Keratinocyte (primary cell): ENCODE measurements at regions not wholly inside any gene's neighbourhood (a gene's known extent, or its start where the extent isn't known, plus 50 kb on each side); places are given as distances from the start of the nearest gene placed in this dataset.

Source experiments
- DNase-seq: peaks from one replicate; pipeline ENCODE4 v3.0.0-alpha.2; 2011; ENCODE audit warnings: low read depth, missing footprints, low spot score
- FAIRE-seq: peaks from 2 replicates; lab custom pipeline; 2011; peaks lifted over from hg19 to GRCh38; lab: Jason Lieb, UNC
- H2AFZ ChIP-seq: 2 replicates; pipeline ENCODE4 v1.6.0; 2012; ENCODE audit warnings: low read length, control low read depth, inconsistent platforms; ENCODE audit not compliant: control insufficient read depth
- H3K27ac ChIP-seq: 2 replicates; pipeline ENCODE4 v1.5.1; 2011; ENCODE audit warnings: low read length; ENCODE audit not compliant: control insufficient read depth, insufficient read depth
- H3K27me3 ChIP-seq: 3 replicates; pipeline ENCODE4 v1.6.0; 2011; ENCODE audit warnings: low read length; ENCODE audit not compliant: control insufficient read depth, insufficient read depth; ENCODE audit errors: extremely low read depth
- H3K36me3 ChIP-seq, 2 experiments: 2 replicates in 1 of 2; 3 replicates in 1 of 2; pipeline ENCODE4 v1.5.1; 2011; ENCODE audit warnings: low read length in 2 of 2, mild to moderate bottlenecking in 1 of 2; ENCODE audit not compliant: control insufficient read depth in 2 of 2, insufficient read depth in 2 of 2; ENCODE audit errors: extremely low read depth in 1 of 2
- H3K4me1 ChIP-seq: 3 replicates; pipeline ENCODE4 v1.5.1; 2011; ENCODE audit warnings: low read length; ENCODE audit not compliant: control insufficient read depth, insufficient read depth; ENCODE audit errors: extremely low read depth
- H3K4me2 ChIP-seq: 3 replicates; pipeline ENCODE4 v1.6.0; 2011; ENCODE audit warnings: low read depth, low read length; ENCODE audit not compliant: control insufficient read depth, insufficient read depth; ENCODE audit errors: extremely low read depth
- H3K4me3 ChIP-seq, 3 experiments: fragments of 200-600 bp in 1 of 3; sonication (generic) in 1 of 3; 2 replicates in 2 of 3; 3 replicates in 1 of 3; pipeline ENCODE4 v1.5.1; 2011 to 2016; ENCODE audit warnings: low read length in 3 of 3, mild to moderate bottlenecking in 3 of 3, control low read depth in 2 of 3, inconsistent platforms in 1 of 3, low read depth in 1 of 3, mixed read lengths in 1 of 3, mixed run types in 1 of 3, moderate library complexity in 1 of 3; ENCODE audit not compliant: control insufficient read depth in 2 of 3, insufficient read depth in 2 of 3; ENCODE audit errors: extremely low read depth in 1 of 3
- H3K79me2 ChIP-seq: 2 replicates; pipeline ENCODE4 v1.6.0; 2012; ENCODE audit warnings: low read length; ENCODE audit not compliant: control insufficient read depth, insufficient read depth
- H3K9ac ChIP-seq: 3 replicates; pipeline ENCODE4 v1.6.0; 2011; ENCODE audit warnings: low read length; ENCODE audit not compliant: control insufficient read depth, insufficient read depth; ENCODE audit errors: extremely low read depth
- H3K9me1 ChIP-seq: 3 replicates; pipeline ENCODE4 v1.6.0; 2011; ENCODE audit warnings: low read length; ENCODE audit not compliant: control insufficient read depth, insufficient read depth; ENCODE audit errors: extremely low read depth
- H3K9me3 ChIP-seq: 2 replicates; pipeline ENCODE4 v1.5.1; 2012; ENCODE audit warnings: low read depth, low read length; ENCODE audit not compliant: control insufficient read depth
- H4K20me1 ChIP-seq: 3 replicates; pipeline ENCODE4 v1.6.0; 2011; ENCODE audit warnings: low read length; ENCODE audit not compliant: control insufficient read depth, insufficient read depth; ENCODE audit errors: extremely low read depth
- CTCF ChIP-seq, 3 experiments: IDR thresholded peaks in 1 of 3; conservative IDR thresholded peaks in 1 of 3; optimal IDR thresholded peaks in 1 of 3; 2 replicates in 2 of 3; 3 replicates in 1 of 3; pipeline versions ENCODE3 to v1.5.1; 2011; ENCODE audit warnings: low read length in 3 of 3, mild to moderate bottlenecking in 3 of 3, moderate library complexity in 2 of 3, control low read depth in 1 of 3, inconsistent platforms in 1 of 3; ENCODE audit not compliant: insufficient read depth in 2 of 3; ENCODE audit errors: extremely low read depth in 1 of 3
- EZH2 ChIP-seq: IDR thresholded peaks from one replicate; pipeline ENCODE4 v1.6.1; 2012; ENCODE audit warnings: inconsistent platforms, mild to moderate bottlenecking, low read length, moderate library complexity
- dilution Hi-C: fragments of 300-500 bp; cut with MboI; formaldehyde crosslinking; loops from one replicate; pipeline ENCODE4 v1.7.0; 2020; ENCODE audit warnings: low sequenced_read_pairs; ENCODE audit not compliant: extremely low pct_ligation_motif_present

- Histone ChIP-seq H3K79me2 (no peaks in the 10 kb centered on the region), H2AFZ (no peak overlapping the region), H3K36me3 (no peaks in the 10 kb centered on the region), H3K4me1 (no peaks in the 10 kb centered on the region), H3K9me1 (no peaks in the 10 kb centered on the region), H3K4me3 (no peak overlapping the region), H3K4me2 (no peak overlapping the region), H3K9me3 (no peaks in the 10 kb centered on the region), H3K27ac (no peak overlapping the region), H4K20me1 (no peaks in the 10 kb centered on the region), H3K9ac (no peak overlapping the region), H3K27me3 (no peaks in the 10 kb centered on the region)
- dilution Hi-C loops, result no loop called here
- no peak for FAIRE-seq
- DNase-seq, result no peak
- TF ChIP-seq EZH2, result no peak
- TF ChIP-seq CTCF (optimal IDR thresholded peaks at IDR 0.05 in 1 of 3, IDR thresholded peaks at IDR 0.05 in 1 of 3, conservative IDR thresholded peaks at IDR 0.05 in 1 of 3; ENCODE audit: extremely low read depth in 1 of 3, insufficient read depth in 2 of 3, low read length in 3 of 3), result no peak
These were observed 59.0 kb upstream of the NPVF start for GRCh38 chr7:25287291-25287690.

GRCh38 chr7:25288556-25289307 lies 60.4 kb upstream of the NPVF start:
- Histone ChIP-seq H3K36me3 (no peaks in the 10 kb centered on the region), H3K4me3 (no peak overlapping the region), H3K27ac (no peak overlapping the region), H3K4me1 (no peaks in the 10 kb centered on the region), H3K9me3 (no peaks in the 10 kb centered on the region), H3K9ac (no peak overlapping the region), H3K79me2 (no peaks in the 10 kb centered on the region), H2AFZ (no peak overlapping the region), H3K4me2 (no peak overlapping the region), H3K27me3 (no peaks in the 10 kb centered on the region), H4K20me1 (no peaks in the 10 kb centered on the region), H3K9me1 (no peaks in the 10 kb centered on the region)
- dilution Hi-C loops, result no loop called here
- FAIRE-seq (no peak), DNase-seq (no peak)
- no peak for TF ChIP-seq EZH2
- no peak for TF ChIP-seq CTCF (optimal IDR thresholded peaks at IDR 0.05 in 1 of 3, IDR thresholded peaks at IDR 0.05 in 1 of 3, conservative IDR thresholded peaks at IDR 0.05 in 1 of 3; ENCODE audit: extremely low read depth in 1 of 3, insufficient read depth in 2 of 3, low read length in 3 of 3)
